Thyroid gland (tissue), 4 donors: ENCODE measurements at regions not wholly inside any gene's neighbourhood (a gene's known extent, or its start where the extent isn't known, plus 50 kb on each side); places are given as distances from the start of the nearest gene placed in this dataset.

ENCODE experiments used
- DNase-seq, 2 donors: peaks; one replicate each; pipeline ENCODE4 v3.0.0-alpha.2; 2019
- H3K27ac ChIP-seq, 3 donors: fragments of 200-600 bp; sonication (generic); 1 replicate in 2 of 3; 2 replicates in 1 of 3; pipeline ENCODE4 v1.5.1; 2016 to 2019; ENCODE audit warnings: mild to moderate bottlenecking in 1 of 3, moderate library complexity in 1 of 3
- H3K27me3 ChIP-seq: fragments of 200-600 bp; sonication (generic); one replicate; pipeline ENCODE4 v1.5.1; 2019
- H3K36me3 ChIP-seq, 2 donors: fragments of 200-600 bp; sonication (generic); one replicate each; pipeline ENCODE4 v1.5.1; 2016 to 2019
- H3K4me1 ChIP-seq, 2 donors: fragments of 200-600 bp; sonication (generic); one replicate each; pipeline ENCODE4 v1.5.1; 2017 to 2019
- H3K4me3 ChIP-seq, 3 donors: fragments of 200-600 bp; sonication (generic); replicated peaks in 1 of 3; 1 replicate in 2 of 3; 2 replicates in 1 of 3; pipeline ENCODE4 v1.5.1; 2016; ENCODE audit warnings: mild to moderate bottlenecking in 1 of 3
- H3K9me3 ChIP-seq: fragments of 200-600 bp; sonication (generic); one replicate; pipeline ENCODE4 v1.5.1; 2017
- CTCF ChIP-seq, 6 experiments: fragments of 200-600 bp in 3 of 6; fragments of 450-650 bp in 3 of 6; sonication (generic) in 3 of 6; IDR thresholded peaks; one replicate each; pipeline ENCODE4 v1.5.1; 2016 to 2019; ENCODE audit warnings: antibody characterized with exemption in 6 of 6, mild to moderate bottlenecking in 2 of 6, inconsistent platforms in 1 of 6, moderate library complexity in 1 of 6
- POLR2A ChIP-seq, 2 donors: fragments of 450-650 bp; IDR thresholded peaks; one replicate each; pipeline ENCODE4 v1.6.1; 2017; ENCODE audit warnings: antibody characterized with exemption in 2 of 2, mild to moderate bottlenecking in 2 of 2, moderate library complexity in 1 of 2
- WGBS, 2 donors: methylation state at CpG; one replicate each; pipeline ENCODE4 v1.1.5; 2017; 5-methylcytosine and 5-hydroxymethylcytosine counted together
- intact Hi-C: fragments of 100-400 bp; cut with DNase I; formaldehyde crosslinking; loops from one replicate; pipeline ENCODE4 v1.15.1; 2023

- Histone ChIP-seq H3K4me3 (no peak overlapping the region), H3K27ac (no peak overlapping the region), H3K9me3 (no peaks in the 10 kb centered on the region), H3K27me3 (no peaks in the 10 kb centered on the region), H3K4me1 (no peaks in the 10 kb centered on the region), H3K36me3 (no peaks in the 10 kb centered on the region)
- intact Hi-C loops: no loop called here
- 96 to 97% methylated on average over 4 of the region's 4 CpGs for WGBS, 2 donors
- TF ChIP-seq POLR2A (IDR thresholded peaks at IDR 0.05): no peak
- no peak for TF ChIP-seq CTCF (IDR thresholded peaks at IDR 0.05)
- DNase-seq: no peak
Measured at GRCh38 chr13:50306156-50306555, 290.9 kb downstream of the KCNRG start.

- Histone ChIP-seq H3K27me3 (no peaks in the 10 kb centered on the region), H3K27ac (no peak overlapping the region), H3K4me3 (no peak overlapping the region), H3K4me1 (no peaks in the 10 kb centered on the region), H3K36me3 (no peaks in the 10 kb centered on the region), H3K9me3 (no peaks in the 10 kb centered on the region)
- TF ChIP-seq POLR2A (IDR thresholded peaks at IDR 0.05) (no peak), CTCF (IDR thresholded peaks at IDR 0.05) (no peak)
- no peak for DNase-seq
- WGBS, 2 donors: 76 to 79% methylated on average over 2 of the region's 2 CpGs
- intact Hi-C loops: no loop called here
Measured at GRCh38 chr13:50309318-50309717, 294.1 kb downstream of the KCNRG start.

GRCh38 chr13:50309882-50310594 is 294.8 kb downstream of the KCNRG start:
- WGBS, 2 donors: 61 to 62% methylated on average over 7 of the region's 7 CpGs
- Histone ChIP-seq H3K36me3 (no peaks in the 10 kb centered on the region), H3K9me3 (no peaks in the 10 kb centered on the region), H3K27me3 (no peaks in the 10 kb centered on the region), H3K27ac (no peak overlapping the region), H3K4me1 (no peaks in the 10 kb centered on the region), H3K4me3 (no peak overlapping the region)
- intact Hi-C loops: no loop called here
- TF ChIP-seq POLR2A (IDR thresholded peaks at IDR 0.05): no peak
- TF ChIP-seq CTCF (IDR thresholded peaks at IDR 0.05): no peak
- no peak for DNase-seq

GRCh38 chr13:50310734-50311133 is 295.5 kb downstream of the KCNRG start:
- H3K4me3 ChIP-seq: no peak overlapping the region
- intact Hi-C loops: no loop called here
- no peaks in the 10 kb centered on the region for H3K36me3 ChIP-seq
- 96% methylated on average over 6 of the region's 6 CpGs for WGBS, 2 donors
- TF ChIP-seq POLR2A (IDR thresholded peaks at IDR 0.05) (no peak), CTCF (IDR thresholded peaks at IDR 0.05) (no peak)
- no peak overlapping the region for H3K27ac ChIP-seq
- no peak for DNase-seq
- H3K4me1 ChIP-seq: no peaks in the 10 kb centered on the region
- no peaks in the 10 kb centered on the region for H3K9me3 ChIP-seq
- H3K27me3 ChIP-seq: no peaks in the 10 kb centered on the region

GRCh38 chr13:50318887-50319286 is 303.6 kb downstream of the KCNRG start:
- no peaks in the 10 kb centered on the region for H3K9me3 ChIP-seq
- TF ChIP-seq CTCF (IDR thresholded peaks at IDR 0.05): no peak
- TF ChIP-seq POLR2A (IDR thresholded peaks at IDR 0.05): no peak
- H3K4me1 ChIP-seq: peaks cover 5 to 6% of the 10 kb centered on the region in 2 donors
- no peak for DNase-seq
- intact Hi-C loops: no loop called here
- no peak overlapping the region for H3K27ac ChIP-seq
- H3K36me3 ChIP-seq: no peaks in the 10 kb centered on the region
- 94 to 99% methylated on average over 4 of the region's 4 CpGs for WGBS, 2 donors
- H3K27me3 ChIP-seq: no peaks in the 10 kb centered on the region
- no peak overlapping the region for H3K4me3 ChIP-seq
